Renal cortex interstitium (tissue), 11 donors: ENCODE measurements at regions not wholly inside any gene's neighbourhood (a gene's known extent, or its start where the extent isn't known, plus 50 kb on each side); places are given as distances from the start of the nearest gene placed in this dataset.

ENCODE experiments used
- DNase-seq, 11 donors: peaks; one replicate each; pipeline ENCODE4 v3.0.0-alpha.2; 2013; ENCODE audit warnings: low read depth in 9 of 11, low spot score in 4 of 11; ENCODE audit errors: extremely low read depth in 1 of 11

GRCh38 chr5:21221616-21222015 lies 1233.6 kb upstream of the CDH18 start:
- no peak for DNase-seq

- no peak for DNase-seq
Measured at GRCh38 chr5:21219966-21220365, 1232.0 kb upstream of the CDH18 start.

GRCh38 chr5:21219251-21219650 lies 1231.3 kb upstream of the CDH18 start:
- no peak for DNase-seq

DNA sequence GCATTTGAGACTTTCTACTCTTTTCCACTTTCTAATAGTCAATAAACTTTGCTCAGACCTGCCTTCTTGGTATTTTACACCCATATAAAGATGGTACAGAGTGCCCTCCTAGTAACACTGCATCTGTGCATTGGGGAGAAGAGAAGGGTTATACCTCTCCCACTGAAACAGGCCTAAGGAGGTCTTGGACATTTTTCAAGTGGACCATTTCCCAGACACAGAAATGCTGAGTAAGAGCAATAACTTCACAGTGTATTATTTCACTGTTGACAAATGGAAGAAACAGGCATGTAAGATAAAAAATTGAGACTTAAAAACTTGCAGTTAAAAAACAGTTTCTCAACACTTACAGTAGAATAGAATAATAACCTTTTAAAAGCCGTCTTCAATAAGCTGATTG lies 1224.0 kb upstream of the CDH18 start:
- DNase-seq: no peak

GRCh38 chr5:21209409-21209808 lies 1221.4 kb upstream of the CDH18 start:
- no peak for DNase-seq

DNA sequence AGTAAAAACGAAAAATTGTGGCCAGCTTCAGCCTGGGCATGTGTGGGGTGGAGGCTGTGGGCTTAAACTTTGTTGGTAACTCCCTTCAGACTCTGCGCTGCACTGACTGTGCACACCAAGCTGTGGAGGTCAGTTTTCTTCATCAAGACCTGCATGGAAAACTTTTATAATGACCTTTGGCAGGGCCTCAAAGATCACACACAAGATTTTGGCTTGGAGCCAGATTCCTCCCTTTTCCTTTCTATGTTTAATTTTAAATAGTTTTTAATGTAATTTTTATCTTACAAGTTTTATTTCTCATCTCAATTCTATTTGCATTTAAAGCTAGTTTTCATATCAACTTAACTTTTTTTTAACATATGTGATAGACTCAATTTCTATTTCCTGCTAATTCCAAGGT lies 1211.1 kb upstream of the CDH18 start:
- DNase-seq: no peak

DNA sequence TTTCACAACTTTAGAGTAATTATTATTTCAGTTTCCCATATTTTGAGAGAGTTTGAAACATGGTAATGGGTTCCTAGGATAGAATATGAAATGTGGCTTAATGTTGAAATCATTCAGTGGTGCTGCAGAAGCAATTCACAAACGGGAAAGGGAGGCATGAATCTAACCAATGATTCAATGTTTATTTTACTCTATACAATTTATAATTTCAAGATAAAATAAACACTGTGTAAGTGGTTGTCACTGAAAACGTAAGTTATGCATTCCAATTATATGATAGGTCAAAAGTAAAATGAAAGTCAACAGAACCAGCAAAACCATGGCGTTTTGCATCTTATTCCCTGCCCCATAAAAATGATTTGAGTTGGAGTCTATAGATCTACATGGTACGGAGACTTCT lies 1207.1 kb upstream of the CDH18 start:
- no peak for DNase-seq

- DNase-seq: no peak
Measured at GRCh38 chr5:21185536-21185935, 1197.5 kb upstream of the CDH18 start.

DNA sequence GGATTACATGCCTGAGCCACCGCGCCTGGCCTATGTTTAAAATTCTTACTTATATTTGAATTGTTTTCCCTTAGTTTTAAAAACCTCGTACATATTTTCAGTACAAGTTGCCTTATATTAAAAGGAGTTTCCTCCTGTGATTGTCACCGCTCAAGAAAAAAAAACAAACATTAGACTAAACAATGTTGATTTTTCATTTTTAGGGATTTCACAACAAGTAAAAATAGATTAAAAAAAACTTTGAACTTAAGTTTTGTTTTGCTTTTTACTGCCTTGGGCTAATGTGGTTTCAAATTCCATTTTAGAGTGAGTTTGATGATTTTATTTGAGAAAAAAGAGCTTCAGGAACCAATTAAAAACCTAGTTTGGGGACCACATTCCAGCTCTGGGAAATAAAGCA lies 1196.6 kb upstream of the CDH18 start:
- no peak for DNase-seq

GRCh38 chr5:21181609-21182125 lies 1193.7 kb upstream of the CDH18 start:
- DNase-seq: no peak

DNA sequence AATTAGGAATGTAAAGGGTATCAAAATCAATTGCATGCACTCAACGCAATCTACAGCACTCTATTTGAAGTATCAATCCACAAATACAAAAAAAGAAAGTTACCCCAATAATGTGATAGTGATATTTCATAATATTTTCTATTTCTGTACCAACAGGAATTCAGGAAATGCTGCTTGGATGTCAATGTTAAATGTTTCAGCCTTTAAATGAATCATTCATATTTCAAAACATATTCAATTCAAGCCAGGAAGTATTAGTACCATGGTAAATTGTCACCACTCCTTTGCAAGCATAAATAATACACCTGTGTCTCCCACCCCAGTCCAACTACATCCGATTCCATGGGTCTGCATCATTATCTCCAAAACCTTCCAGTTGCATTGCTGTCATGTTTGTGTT lies 1185.5 kb upstream of the CDH18 start:
- DNase-seq: no peak

DNA sequence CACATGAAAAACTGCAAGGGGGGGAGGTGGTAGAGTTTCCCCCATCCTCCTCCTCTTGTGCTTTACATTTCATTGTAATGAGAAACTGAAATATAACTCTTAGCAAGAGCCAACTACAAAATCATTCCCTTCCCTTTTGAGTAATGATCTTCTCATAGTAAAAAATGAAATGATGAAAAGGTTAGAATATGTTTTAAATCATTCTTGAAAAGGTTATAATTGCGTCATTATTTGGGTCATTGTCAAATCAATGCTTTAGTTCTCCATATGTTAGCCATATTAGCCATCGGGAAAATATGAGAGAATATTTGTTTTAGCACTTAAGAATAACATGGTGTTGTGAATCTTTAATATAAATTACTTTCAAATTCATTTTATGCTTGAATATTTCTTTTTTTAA lies 1185.0 kb upstream of the CDH18 start:
- no peak for DNase-seq

DNA sequence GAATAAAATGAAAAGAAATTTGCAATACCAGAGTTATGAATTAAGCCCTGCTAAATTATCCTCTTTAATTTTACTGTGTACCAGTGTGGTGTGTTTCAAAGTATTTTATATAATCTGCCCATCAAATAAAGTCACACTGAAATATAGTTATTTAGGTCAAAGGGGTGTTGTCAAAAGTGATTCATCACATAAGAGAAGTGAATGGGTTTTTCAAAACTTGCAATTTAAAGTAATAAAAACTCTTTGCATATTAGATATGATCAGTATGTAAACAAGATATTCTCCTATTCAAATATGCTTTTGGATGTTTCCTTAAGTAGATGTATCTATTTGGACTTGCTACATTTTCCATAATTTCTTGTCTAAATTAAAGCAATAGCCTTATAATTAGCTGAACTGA lies 1183.0 kb upstream of the CDH18 start:
- DNase-seq: no peak

DNA sequence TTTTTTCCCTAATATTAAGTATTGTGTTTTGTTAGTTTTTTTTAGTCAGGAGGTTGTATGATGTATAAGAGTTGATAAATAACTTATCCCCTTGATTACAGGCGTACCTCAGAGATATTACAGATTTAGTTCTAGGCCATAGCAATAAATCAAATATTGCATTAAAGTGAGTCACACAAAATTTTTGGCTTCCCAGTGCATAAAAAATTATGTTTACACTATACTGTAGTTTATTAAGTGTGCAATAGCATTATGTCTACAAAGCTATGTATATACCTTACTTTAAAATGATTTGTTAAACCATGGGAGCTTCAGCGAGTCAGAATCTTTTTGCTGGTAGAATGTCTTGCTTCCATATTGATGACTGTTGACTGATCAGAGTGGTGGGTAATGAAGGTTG lies 1180.6 kb upstream of the CDH18 start:
- DNase-seq: no peak

- DNase-seq: no peak
Measured at GRCh38 chr5:21165344-21165743, 1177.3 kb upstream of the CDH18 start.

- DNase-seq: no peak
Measured at GRCh38 chr5:21164425-21164824, 1176.4 kb upstream of the CDH18 start.

DNA sequence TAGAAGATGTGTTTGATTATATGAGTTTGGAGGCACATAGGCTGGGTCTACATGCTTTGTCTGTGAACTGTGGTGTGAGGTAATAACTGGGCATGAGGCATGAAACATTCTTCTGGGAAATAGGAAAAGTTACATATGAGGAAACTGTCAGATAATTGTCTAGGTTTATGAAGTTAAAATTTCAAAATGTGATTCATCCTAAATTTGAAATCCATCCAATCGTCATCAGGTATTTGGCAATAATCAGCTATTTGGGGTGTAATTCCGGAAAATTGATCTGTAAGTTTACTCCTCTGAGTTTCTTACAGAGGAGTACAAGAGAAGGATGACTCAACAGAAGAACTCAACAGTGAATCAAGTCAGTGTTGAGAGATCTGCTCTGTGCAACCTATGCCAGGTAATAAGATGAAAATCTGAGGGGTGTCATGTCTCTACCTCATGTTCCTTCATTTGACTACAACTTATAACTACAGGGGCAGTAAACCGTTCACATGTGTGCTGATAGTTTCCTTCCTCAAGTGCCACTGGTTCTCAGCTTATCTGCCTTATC lies 1171.6 kb upstream of the CDH18 start:
- no peak for DNase-seq

- DNase-seq: no peak
Measured at GRCh38 chr5:21154526-21154925, 1166.5 kb upstream of the CDH18 start.

- DNase-seq: no peak
Measured at GRCh38 chr5:21152611-21153010, 1164.6 kb upstream of the CDH18 start.

- DNase-seq: no peak
Measured at GRCh38 chr5:21145376-21145775, 1157.4 kb upstream of the CDH18 start.

DNA sequence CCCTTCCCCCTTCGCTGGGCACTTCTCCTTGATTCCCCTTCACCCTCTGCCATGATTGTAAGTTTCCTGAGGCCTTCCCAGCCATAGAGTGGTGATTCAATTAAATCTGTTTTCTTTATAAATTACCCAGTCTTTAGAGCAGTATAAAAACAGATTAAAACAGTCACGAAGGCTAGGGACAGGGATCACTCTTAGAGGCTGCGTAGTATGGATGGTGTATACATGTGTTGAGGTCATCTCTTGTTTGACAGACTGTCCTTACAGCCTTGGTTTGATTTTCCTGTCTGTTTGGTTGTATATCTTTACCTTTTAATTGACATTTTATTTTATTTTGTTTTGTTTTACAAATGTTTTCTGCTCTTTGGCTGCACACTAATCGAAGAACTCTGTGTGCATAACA lies 1155.7 kb upstream of the CDH18 start:
- DNase-seq: no peak

GRCh38 chr5:21142791-21143190 lies 1154.8 kb upstream of the CDH18 start:
- no peak for DNase-seq
